NCI-H2081 (cell line): ENCODE measurements at regions not wholly inside any gene's neighbourhood (a gene's known extent, or its start where the extent isn't known, plus 50 kb on each side); places are given as distances from the start of the nearest gene placed in this dataset.

Experiments
- DNase-seq, 2 experiments: peaks; one replicate each; lab custom pipeline; 2025; lab: John Stamatoyannopoulos, UW

DNA sequence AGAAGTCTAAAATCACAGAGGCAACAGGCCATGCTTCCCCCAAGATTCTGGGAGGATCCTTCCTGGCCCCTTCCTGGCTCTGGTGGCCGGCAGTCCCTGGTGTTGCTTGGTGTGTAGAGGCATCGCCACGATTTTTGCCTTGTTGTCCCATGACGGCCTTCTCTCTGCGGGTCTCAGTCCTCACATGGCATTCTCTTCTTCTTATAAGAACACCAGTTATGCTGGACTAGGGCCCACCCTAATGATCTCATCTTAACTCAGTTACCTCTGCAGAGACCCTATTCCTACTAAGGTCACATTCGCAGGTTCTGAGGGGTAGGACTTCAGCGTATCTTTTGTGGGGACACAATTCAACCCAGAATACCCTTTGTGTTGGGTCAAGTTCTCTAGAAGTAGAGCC lies 168.0 kb downstream of the LINC00237 start:
- no peak for DNase-seq

DNA sequence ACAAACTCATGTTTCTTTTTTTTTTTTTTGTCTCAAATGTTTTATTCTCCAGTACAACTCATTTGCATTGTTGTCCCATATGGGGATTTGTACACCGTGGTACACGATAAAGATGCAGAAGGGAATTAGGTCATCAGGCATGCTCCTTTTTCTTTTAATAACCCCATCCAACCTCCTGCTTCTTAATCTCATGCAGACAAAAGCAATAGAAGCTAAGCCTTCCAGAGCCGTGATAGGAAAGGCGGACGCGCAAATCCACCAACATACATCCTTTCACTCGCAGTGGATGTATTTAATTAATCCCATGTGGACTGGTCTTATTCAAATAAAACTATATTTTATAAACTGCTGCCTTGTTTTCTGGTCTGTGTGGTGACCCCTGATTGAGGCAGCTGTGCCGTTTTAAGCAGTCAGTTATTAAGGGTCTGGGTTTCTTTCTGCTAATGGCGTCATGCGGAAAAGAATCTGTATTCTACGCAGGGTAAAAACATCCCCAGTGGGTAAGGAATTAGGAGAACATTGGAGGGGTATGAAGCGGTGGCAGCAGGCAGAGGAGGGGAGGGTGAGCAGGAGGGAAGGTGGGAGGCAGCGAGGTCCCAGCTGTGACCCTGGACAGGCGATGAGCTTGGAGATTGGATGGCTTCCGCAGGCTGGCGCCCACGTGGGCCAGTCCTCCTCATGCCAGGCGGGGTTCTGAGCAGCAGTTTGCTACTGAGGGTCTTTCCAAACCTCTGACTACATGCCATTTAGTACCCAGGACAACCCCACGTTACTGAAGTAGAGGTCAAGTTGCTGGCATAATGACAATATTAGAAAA lies 172.8 kb downstream of the LINC00237 start:
- no peak for DNase-seq

DNA sequence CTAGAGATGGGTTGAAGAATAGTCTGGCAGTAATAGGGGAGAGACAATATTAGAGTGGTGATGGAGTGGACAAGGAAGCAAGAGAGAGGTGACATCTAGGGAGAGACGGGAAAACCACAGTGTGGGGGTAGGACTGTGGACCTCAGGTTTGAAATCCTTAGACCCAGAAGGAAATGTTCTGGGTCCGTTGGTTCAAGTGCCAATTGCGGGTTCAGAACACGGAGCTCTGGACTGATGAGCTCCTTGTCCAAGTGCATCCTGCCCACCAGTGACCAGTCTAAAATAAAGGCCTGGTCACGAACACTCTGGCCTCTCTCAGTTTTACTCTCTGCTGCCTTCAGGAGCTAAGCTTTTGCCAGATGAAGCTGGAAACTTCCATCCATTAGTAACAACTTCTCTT lies 174.0 kb downstream of the LINC00237 start:
- DNase-seq, result no peak

DNA sequence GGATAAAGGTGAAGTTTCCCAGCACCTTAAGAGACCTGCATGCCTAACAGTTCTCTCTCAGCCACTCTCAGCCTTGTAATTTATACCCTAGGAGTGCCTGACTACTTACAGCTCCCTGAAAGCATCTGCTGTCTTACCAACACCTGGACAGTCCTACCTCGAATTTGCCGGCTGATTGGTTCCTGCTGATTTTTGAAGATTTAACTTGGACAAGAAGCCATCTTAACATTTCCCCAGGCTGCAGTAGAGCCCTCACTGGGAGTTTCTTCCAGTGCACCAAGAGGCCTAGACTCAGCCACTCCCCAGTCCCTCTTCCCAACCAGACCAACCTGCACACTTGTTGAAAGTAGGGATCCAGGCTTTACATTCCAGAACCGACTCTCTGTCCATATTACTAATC lies 174.5 kb downstream of the LINC00237 start:
- no peak for DNase-seq

DNA sequence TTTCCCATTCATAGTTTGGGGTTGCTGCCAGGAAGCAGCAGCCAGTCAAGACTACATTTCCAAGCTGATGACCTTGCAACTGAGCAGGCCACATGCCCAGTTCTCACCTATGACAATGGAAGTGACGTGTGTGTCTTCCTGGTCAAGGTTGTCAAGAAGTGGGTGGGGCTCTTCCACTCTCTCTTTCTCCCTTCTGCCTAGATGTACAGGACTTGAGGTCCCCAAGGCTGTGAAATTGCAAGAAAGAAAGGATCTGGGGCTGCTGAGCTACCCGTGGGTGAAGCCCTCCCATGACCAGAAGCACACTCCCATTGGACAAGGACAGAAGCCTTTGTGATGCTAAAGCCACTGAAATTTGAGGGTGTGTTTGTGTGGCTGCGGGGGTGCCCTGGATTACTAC lies 175.1 kb downstream of the LINC00237 start:
- no peak for DNase-seq

DNA sequence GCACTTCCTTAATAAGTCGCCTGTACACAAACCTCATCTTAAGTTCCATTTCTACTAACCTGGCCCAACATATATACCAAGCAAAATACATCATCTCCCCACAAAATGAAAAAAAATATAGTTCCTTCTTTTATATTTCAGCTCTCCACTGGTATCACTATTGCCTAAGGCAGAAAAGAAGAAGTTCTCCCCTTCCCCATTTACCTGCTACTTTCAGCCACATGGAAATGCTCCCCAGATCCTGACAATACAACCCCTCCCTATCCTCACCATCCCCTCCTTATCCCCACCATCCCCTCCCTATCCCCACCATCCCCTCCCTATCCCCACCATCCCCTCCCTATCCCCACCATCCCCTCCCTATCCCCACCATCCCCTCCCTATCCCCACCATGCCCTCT lies 175.7 kb downstream of the LINC00237 start:
- no peak for DNase-seq

DNA sequence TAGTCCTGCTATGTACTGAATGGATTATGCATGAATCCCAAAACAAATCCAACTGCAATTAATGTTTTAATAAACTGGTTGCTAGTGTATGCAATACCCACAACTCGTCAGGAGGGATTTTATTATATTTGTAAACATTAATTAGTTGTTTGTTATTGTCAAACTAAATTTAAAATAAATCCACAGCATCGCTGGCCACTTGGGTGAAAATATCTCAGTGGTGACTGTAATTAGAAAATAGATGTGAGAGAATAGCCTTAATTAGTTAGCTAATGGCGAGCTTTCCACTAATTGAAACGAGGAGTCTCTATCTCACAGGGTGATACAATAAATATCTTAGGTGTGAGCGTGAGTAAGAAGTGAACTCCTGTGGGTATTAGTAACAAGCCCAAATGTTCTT lies 176.8 kb downstream of the LINC00237 start:
- DNase-seq, result no peak

DNA sequence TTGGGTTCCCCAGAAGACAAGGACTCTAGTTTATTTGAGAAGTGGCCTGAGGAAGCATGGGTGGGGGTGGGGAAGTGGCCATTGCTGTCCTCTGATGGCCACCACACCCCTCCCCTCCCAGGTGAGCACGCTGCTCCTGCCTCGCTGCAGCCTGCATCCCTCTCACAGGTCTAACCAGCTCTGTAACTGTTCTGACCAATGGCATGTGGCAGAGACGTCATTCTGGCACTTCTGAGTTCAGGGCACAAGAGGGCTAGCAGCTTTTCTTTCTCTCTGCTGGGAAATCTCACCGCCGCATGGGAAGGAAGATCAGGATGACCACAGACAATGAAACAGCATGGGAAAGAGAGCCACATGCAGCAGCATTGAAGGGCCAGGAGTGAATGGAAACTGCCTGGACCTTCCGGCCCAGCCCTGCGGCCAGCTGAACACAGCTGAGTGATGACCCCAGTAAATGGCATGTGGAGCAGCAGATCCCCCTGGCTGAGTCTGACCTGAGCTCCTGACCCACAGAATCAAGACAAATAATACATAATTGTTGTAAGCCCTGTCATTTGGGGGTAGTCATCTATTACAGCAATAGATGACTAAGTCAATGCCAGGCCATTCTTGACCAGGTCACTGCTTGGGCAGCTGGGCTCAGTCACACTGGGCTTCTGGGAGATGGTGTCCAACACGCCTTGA lies 179.8 kb downstream of the LINC00237 start:
- DNase-seq, result no peak

DNA sequence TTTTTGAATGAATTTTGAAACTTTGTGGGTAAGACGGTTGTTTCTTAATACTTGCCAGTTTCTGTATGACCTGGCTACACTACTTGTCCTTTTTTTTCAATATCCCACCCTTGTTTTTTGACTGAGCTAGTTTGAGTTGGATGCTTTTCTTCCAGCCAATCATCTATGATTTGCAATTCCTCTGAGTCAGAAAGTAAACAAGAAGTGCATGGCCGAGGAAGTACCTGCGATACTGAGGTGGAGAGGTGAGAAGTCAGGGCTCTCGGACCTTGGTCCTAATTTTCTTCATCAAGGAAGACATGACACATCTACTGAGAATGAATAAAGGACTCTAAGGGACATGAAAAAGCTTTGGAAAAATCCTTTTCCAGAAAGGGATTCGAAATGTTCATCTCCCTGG lies 185.7 kb downstream of the LINC00237 start:
- DNase-seq, result no peak

DNA sequence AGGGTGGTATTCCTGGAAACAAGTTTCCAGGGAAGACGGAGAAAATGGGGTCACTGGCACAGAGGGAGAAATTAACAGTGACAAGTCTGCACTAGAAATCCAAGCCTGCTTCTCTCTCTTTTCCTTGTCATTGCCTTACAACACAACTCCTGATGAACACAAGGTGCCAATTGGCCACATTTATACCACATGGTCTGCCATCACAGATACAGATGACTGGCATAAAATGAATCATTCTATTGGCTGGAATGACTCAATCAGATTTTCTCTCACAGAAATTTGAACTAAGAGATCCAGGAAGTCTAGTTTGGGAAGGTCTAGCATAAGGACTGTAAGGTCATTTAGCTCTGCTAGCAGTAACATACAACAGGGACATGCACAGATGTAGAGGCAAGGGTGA lies 190.3 kb downstream of the LINC00237 start:
- DNase-seq, result no peak

DNA sequence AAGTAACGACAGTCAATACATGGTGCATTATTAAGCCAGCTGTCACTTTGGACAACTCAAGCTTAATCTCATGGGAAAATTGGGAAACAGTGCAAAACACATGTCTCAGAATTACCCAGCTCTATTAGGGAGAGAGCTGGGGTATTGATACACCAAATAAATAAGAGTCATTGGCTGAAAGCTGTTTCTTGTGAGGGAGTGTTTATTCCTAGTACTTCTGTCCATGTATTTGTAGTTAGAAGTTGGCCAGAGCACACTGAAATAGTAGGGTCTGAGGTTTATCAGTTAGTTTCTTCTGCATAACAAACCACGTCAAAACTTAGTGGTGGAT lies 192.0 kb upstream of the RALGAPA2 start:
- no peak for DNase-seq

DNA sequence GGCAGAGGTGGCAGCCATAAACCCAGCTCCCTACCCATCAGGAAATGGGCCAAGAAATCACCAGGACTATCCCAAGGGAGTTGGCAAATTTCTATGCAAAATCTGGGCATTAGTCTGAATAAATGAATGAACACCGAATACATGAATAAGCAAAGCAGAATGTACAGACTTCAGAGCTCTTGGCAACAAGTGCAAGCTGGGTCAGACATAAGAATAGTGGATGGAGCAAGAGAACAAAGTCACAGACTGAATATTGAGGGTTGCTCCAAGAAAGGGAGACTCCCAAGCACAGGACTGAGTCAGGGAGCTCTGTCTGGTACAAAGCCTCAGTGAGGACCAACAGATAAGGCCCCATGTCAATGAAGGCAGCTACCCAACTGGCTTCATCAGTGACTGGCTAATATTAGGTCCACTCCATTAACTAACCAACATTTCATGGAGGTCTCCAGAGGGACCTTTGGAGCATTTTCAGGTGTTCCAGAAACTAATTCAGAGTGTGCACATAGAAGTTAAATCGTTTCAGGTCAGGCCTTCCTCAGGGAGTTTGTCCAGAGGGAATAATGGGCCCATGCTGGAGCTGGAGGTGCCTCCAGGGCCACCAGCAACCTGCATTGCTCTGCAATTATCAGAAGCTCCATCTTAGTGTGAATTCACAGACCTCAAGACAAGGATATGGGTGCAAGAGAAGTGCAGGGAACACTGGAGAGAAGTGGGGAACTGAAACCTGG lies 191.5 kb upstream of the RALGAPA2 start:
- DNase-seq, result no peak

DNA sequence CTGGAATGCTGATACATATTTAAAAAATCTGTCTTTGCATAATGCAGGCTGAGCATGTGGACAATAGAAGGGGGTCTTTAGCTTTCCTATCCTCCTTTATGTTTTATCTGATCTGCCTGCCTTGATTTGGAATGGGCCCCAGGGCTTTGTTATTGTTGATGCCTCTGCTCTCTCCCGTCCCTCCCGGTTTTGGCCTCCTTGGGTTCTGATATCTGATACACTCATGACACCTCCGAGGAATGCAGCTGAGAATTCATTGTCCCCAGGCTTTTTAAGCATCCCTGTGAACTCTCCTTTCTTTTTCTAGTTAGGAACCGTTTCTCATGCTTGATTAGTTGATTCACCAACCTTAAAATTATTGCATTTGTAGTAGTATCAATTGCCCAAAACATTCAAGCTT lies 185.5 kb upstream of the RALGAPA2 start:
- no peak for DNase-seq

DNA sequence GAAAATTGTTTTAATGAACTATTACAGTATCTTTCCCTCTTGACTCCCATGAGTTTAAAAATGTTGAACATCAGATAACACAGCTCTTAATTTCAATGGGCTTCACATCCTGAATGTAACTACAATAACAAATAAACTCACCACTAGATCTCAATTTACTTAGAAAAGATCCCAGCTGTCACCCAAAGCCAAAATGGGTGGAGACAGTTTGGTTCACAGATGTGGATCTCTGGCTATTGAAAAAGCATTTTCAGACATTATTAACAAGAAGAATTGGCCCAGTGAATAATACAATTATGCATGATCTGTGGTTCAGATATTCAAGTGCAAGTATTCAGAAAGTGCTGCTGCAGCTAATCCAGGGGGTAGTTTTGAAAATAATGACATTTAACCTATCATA lies 184.7 kb upstream of the RALGAPA2 start:
- DNase-seq, result no peak

DNA sequence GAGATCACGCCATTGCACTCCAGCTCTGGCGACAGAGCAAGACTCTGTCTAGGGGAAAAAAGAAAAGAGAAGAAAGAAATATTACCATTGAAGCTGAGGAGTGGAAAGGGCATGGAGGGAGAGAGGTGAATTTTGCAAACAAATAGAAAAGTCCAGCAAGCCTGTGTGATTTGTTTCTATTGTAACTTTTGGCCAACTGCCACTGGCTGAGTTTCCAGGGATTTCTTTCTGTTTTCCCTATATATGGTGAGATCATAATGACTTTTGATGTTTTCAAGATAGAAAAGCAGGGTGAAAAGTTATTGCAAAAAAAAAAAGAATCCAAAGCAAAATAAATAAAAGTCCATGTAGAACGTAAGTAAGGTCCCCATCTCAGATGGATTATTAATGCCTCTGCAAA lies 184.2 kb upstream of the RALGAPA2 start:
- DNase-seq, result no peak

DNA sequence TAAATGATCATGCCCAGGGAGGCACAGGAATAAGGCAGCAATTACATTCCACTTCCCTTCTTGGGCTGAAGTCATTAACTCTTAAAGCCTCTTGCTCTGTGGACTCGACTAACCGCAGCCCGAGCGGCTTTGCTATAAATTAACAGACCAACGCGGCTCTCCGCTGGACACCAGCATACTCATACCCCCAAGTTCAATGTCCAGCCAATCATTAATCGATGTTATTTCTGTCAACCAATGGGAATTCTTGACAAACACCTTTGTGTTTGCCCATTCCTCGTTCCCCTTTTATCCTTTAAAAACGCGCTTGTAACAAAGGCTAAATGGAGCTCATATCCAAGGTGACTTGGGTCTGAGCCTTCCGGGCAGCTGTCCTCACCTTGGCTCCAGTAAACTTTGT lies 183.1 kb upstream of the RALGAPA2 start:
- DNase-seq, result no peak

DNA sequence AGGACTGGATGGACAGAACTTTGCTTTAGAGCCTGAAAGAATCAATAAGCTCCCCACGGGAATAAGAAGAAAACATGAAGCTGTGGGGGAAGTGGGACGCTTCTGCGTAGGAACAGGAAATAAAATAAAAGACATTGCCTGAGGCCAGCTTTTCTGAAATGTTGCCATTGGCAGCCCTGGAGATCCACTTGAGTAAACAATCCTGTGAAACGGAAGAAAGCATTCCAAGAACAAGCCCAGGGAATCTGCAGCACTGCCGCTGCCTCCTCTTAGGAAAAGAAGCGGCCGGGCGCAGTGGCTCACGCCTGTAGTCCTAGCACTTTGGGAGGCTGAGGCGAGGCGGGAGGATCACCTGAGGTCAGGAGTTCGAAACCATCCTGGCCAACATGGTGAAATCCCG lies 182.3 kb upstream of the RALGAPA2 start:
- peak in 1 of 2 experiments; percentile 34 for DNase-seq

DNA sequence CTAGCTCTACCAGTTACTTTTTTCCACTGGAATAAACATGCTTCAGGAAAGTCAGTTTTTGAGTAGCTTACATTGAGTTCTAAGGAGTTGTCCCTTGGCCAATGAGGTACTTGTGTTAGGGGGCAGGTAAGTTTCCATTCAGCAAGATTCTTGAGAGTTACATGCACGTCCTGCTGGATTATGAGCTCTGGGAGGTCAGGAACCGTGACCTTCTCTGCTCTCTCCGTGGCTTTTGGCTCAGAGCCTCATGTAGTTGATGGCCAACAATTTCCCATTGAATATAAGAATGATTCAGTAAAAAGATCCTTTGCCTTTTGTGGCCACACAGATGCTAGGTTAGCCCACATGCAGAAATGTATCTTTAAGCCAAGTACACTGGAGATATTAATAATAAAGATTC lies 181.8 kb upstream of the RALGAPA2 start:
- DNase-seq, result no peak

DNA sequence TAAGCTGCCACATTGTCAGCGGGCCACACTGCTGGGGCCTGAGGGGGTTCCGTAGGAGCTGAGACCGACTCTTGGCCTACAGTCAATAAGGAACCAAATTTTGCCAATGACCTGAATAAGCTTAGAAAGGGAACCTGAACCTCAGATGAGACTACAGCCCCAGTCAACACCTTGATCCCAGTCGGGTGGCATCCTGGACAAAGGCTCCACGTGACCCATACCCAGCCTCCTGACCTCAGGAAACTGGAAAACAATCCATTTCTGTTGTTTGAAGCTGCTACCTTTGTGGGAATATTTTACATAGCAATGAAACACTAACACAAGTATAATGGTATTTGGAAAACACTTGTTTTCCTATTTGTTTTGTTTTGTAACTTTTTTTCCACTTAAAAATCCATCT lies 179.9 kb upstream of the RALGAPA2 start:
- DNase-seq, result no peak

DNA sequence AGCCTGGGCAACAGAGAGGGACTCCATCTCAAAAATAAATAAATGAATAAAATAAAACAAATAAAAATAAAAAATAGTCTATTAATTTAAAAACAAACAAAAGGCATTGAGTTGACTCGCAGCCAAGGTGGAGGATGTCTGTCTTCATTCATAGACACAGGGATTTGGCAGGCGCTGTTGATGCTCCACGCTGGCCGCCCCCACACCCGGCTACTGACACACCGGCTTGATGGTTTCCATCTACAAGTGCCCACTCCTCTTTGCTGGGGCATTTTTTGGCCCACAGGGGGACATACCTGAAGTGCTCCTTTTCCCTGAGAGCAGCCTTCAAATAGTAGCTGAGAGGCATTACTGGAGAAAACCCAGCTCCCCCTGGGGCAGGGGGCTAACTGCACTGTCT lies 178.3 kb upstream of the RALGAPA2 start:
- no peak for DNase-seq

DNA sequence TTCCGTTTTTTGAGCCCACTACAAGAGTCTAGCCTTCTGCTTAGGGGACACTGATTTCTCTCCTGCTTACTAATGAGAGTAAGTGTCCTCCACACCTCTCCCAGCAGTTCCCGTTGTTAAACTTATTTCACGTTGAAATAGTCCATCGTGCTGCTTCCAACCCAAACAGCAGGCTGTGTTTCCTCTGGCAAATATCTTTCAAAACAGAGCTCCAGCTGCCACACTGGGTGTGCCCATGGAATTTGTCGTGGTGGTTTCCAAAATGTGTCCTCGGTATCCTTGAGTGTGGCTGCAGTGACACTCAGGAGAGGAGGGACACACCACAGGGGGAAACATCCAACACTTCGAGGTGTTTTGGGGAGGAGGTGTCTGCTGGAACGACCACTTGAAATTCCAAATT lies 176.5 kb upstream of the RALGAPA2 start:
- no peak for DNase-seq

DNA sequence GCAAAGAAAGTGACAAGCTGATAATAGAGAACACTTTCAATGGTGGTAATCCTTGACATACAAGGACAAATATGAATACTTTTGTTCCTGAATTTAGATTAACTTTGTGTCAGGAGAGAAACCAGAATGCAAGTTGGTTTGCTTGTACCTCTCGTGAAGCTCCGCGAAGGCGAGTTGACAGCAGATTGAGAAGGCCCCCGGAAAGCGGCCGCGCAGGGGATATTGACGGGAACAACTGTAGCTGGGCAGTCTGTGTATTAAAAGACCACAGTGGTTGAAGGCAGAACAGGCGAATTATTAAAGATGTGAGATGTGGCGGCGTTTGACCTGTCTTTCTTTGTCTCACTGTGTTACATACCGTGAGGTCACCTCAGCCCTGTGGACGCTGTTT lies 175.8 kb upstream of the RALGAPA2 start:
- no peak for DNase-seq

DNA sequence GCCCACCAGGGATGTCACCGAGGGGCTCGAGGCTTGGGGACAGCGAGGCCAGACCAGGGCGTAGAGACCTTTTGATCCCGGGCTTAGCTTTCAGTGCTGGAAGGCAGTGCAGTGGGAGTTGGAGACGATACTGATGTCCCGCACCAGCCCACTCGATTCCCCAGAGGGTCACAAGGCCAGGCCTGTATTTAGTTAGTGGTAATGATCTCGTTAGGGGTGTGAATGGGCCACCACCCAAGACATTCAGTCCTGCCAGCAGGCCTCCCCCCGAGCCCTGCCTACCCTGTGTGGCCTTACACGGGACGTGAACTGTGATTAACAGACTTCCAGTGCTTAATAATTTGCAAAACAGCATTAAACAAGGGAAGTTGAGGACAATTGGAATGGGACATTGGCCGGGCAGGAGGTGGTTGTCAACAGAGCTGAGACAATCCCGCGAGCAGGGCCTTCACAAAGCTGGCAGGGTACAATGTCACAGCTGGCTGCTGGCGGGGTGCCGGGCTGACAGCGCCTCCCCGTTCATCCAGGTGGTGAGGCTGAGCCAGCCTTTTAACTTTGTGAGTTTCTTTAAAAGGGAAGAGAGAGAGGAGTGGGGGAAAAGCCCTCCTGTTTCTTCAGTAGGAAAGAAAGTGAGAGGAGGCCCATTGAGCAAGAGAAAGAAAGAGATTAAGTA lies 175.3 kb upstream of the RALGAPA2 start:
- peak; percentile 61 to 69 for DNase-seq
